ENCODE measurements at regions not wholly inside any gene's neighbourhood (a gene's known extent, or its start where the extent isn't known, plus 50 kb on each side); places are given as distances from the start of the nearest gene placed in this dataset.
"Not testable (repeated sequence)": the region's sequence is repeated elsewhere in the genome, so short reads cannot be mapped to it uniquely, and the experiment has no call there.

DNA sequence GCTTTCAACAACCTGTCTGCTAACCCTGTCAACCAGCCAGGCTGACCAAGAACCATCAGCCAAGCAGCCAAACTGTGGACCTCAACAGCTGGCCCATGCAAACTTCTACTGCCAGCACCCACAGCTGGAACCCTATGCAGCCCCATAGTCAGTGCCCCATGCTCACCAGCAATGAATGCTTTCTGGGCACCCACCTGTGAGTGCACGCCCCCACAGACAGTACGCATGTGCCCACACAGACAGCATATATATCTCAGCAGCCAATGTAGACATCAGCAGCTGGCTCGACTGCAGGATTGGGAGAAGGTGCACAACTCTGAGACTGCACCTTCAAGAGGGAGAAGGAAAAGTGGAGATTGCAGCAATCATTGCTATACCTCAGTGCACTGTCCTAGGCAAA is 1534.6 kb downstream of the GRIK2 start:
- no peaks in the 10 kb centered on the region for H3K9me3 ChIP-seq
- H3K36me3 ChIP-seq: no peaks in the 10 kb centered on the region
- H3K27ac ChIP-seq: no peak overlapping the region
- no peak for DNase-seq (ENCODE audit: extremely low spot score in 2 of 2)
- H3K27me3 ChIP-seq: no peaks in the 10 kb centered on the region
- H3K4me1 ChIP-seq: no peaks in the 10 kb centered on the region
- H3K4me3 ChIP-seq: no peak overlapping the region
- TF ChIP-seq POLR2AphosphoS5 (IDR thresholded peaks at IDR 0.05; ENCODE audit: insufficient read depth in 1 of 2, low read depth in 1 of 2) (no peak), POLR2A (IDR thresholded peaks at IDR 0.05) (no peak)
- TF ChIP-seq, protein P1, sequence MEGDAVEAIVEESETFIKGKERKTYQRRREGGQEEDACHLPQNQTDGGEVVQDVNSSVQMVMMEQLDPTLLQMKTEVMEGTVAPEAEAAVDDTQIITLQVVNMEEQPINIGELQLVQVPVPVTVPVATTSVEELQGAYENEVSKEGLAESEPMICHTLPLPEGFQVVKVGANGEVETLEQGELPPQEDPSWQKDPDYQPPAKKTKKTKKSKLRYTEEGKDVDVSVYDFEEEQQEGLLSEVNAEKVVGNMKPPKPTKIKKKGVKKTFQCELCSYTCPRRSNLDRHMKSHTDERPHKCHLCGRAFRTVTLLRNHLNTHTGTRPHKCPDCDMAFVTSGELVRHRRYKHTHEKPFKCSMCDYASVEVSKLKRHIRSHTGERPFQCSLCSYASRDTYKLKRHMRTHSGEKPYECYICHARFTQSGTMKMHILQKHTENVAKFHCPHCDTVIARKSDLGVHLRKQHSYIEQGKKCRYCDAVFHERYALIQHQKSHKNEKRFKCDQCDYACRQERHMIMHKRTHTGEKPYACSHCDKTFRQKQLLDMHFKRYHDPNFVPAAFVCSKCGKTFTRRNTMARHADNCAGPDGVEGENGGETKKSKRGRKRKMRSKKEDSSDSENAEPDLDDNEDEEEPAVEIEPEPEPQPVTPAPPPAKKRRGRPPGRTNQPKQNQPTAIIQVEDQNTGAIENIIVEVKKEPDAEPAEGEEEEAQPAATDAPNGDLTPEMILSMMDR (IDR thresholded peaks at IDR 0.05): no peak
- intact Hi-C loops (cut with DNase I): no loop called here

- H3K27me3 ChIP-seq: no peaks in the 10 kb centered on the region
- intact Hi-C loops (cut with DNase I): no loop called here
- TF ChIP-seq POLR2AphosphoS5 (IDR thresholded peaks at IDR 0.05; ENCODE audit: insufficient read depth in 1 of 2, low read depth in 1 of 2) (no peak), POLR2A (IDR thresholded peaks at IDR 0.05) (no peak)
- TF ChIP-seq, protein P1 (IDR thresholded peaks at IDR 0.05): no peak
Measured at GRCh38 chr6:102918161-102918560, 1524.7 kb downstream of the GRIK2 start.

GRCh38 chr6:102911571-102911970 is 1518.1 kb downstream of the GRIK2 start:
- DNase-seq (ENCODE audit: extremely low spot score in 2 of 2): no peak
- TF ChIP-seq POLR2AphosphoS5 (IDR thresholded peaks at IDR 0.05; ENCODE audit: insufficient read depth in 1 of 2, low read depth in 1 of 2): no peak
- no peak for TF ChIP-seq POLR2A (IDR thresholded peaks at IDR 0.05)
- TF ChIP-seq, protein P1 (IDR thresholded peaks at IDR 0.05): no peak
- intact Hi-C loops (cut with DNase I): no loop called here
- no peaks in the 10 kb centered on the region for H3K36me3 ChIP-seq
- H3K4me3 ChIP-seq: no peak overlapping the region
- no peak overlapping the region for H3K27ac ChIP-seq
- H3K27me3 ChIP-seq: no peaks in the 10 kb centered on the region
- H3K4me1 ChIP-seq: no peaks in the 10 kb centered on the region
- no peaks in the 10 kb centered on the region for H3K9me3 ChIP-seq

More at GRCh38 chr6:102918161-102918560, 1524.7 kb downstream of the GRIK2 start:
- Histone ChIP-seq H3K4me1 (no peaks in the 10 kb centered on the region), H3K27ac (no peak overlapping the region), H3K4me3 (no peak overlapping the region), H3K9me3 (no peaks in the 10 kb centered on the region), H3K36me3 (no peaks in the 10 kb centered on the region)
- DNase-seq (ENCODE audit: extremely low spot score in 2 of 2): no peak

DNA sequence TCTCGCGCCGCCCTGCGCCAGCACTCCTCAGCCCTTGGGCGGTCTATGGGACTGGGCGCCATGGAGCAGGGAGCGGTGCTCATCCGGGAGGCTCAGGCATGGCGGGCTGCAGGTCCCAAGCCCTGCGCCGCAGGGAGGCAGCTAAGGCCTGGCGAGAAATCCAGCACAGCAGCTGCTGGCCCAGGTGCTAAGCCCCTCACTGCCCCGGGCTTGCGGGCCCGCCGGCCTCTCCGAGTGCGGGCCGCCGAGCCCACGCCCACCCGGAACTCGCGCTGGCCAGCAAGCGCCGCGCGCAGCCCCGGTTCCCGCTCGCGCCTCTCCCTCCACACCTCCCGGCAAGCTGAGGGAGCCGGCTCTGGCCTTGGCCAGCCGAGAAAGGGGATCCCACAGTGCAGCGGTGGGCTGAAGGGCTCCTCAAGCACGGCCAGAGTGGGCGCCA is 1517.2 kb downstream of the GRIK2 start:
- DNase-seq (ENCODE audit: extremely low spot score in 2 of 2): not testable (repeated sequence)

GRCh38 chr6:102907181-102907580 is 1513.7 kb downstream of the GRIK2 start:
- Histone ChIP-seq H3K36me3 (no peaks in the 10 kb centered on the region), H3K4me3 (no peak overlapping the region), H3K9me3 (no peaks in the 10 kb centered on the region), H3K27ac (no peak overlapping the region), H3K27me3 (no peaks in the 10 kb centered on the region), H3K4me1 (no peaks in the 10 kb centered on the region)
- intact Hi-C loops (cut with DNase I): no loop called here
- TF ChIP-seq, protein P1 (IDR thresholded peaks at IDR 0.05): no peak
- TF ChIP-seq POLR2AphosphoS5 (IDR thresholded peaks at IDR 0.05; ENCODE audit: insufficient read depth in 1 of 2, low read depth in 1 of 2) (no peak), POLR2A (IDR thresholded peaks at IDR 0.05) (no peak)
- no peak for DNase-seq (ENCODE audit: extremely low spot score in 2 of 2)

More for the DNA sequence above, 1517.2 kb downstream of the GRIK2 start:
- H3K36me3 ChIP-seq; H3K27ac ChIP-seq; H3K4me1 ChIP-seq; H3K27me3 ChIP-seq; H3K4me3 ChIP-seq; H3K9me3 ChIP-seq; intact Hi-C loops (cut with DNase I): not testable (repeated sequence)

DNA sequence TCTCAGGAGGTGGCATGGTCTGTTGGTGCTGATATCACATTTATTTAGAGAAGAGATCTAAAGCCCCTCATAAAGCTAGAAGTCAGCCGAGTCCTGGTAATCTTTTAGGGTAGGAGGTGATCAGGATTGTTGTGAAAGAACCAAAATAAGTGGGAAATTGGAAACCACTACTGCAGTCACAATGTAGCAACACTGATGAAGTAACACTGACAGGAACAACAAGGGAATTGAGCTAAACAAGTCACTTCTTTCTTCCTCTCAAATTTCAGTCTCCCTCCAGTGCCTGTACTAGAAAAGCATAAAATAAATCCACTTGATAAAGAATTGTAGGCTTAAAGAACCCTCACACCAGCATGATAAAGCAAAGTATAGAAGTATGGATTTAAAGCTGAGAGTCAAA is 1509.0 kb downstream of the GRIK2 start:
- TF ChIP-seq POLR2AphosphoS5 (IDR thresholded peaks at IDR 0.05; ENCODE audit: insufficient read depth in 1 of 2, low read depth in 1 of 2) (no peak), POLR2A (IDR thresholded peaks at IDR 0.05) (no peak)
- TF ChIP-seq, protein P1 (IDR thresholded peaks at IDR 0.05): no peak

More for the DNA sequence above, 1509.0 kb downstream of the GRIK2 start:
- no peak for DNase-seq (ENCODE audit: extremely low spot score in 2 of 2)
- Histone ChIP-seq H3K9me3 (no peaks in the 10 kb centered on the region), H3K36me3 (no peaks in the 10 kb centered on the region), H3K27me3 (no peaks in the 10 kb centered on the region), H3K4me3 (no peak overlapping the region), H3K27ac (no peak overlapping the region), H3K4me1 (no peaks in the 10 kb centered on the region)
- intact Hi-C loops (cut with DNase I): no loop called here
